DMS53 (cell line): ENCODE measurements at regions not wholly inside any gene's neighbourhood (a gene's known extent, or its start where the extent isn't known, plus 50 kb on each side); places are given as distances from the start of the nearest gene placed in this dataset.
"Not testable (repeated sequence)": the region's sequence is repeated elsewhere in the genome, so short reads cannot be mapped to it uniquely, and the experiment has no call there.

Experiments
- DNase-seq: peaks from one replicate; lab custom pipeline; 2025; lab: John Stamatoyannopoulos, UW

DNA sequence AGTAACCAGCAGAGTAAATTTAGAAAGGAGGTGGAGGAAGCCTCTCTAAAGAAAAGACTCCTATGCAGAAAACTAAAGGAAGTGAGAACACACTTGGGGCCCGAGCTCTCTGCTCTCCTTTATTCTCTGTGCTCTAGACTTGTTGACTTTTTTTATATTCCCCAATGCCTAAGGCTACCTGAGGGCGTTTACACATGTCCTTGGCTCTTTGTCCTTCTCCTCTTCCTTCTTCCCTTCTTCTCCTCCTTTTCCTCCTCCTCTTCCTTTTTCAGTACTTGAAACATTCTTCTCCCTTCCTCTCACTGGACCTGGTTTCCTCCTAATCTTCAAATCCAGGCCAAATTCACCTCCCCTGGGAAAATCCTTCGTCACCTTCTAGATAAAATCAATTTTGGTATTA, 256.4 kb upstream of the TRPC7 start:
- no peak for DNase-seq

DNA sequence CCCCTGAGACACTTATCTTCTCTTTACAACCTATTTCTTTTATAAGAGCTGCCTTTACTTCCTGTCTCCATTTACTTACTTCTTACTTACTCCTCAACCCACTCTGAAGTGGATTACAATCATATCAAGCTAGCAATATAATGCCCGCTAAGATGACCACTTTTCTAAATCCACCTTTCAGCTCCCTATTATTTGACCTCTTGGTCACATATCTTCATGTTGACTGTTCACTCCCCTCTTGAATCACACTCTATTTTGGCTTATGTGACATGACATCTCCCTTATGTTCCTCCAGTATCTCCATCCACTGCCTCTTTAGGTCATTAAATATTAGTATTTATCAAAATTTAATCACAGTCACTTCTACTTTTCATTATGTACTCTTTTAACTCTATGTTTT, 255.3 kb upstream of the TRPC7 start:
- DNase-seq = no peak

- DNase-seq = no peak
These were observed 254.7 kb upstream of the TRPC7 start for GRCh38 chr5:136620016-136620419.

DNA sequence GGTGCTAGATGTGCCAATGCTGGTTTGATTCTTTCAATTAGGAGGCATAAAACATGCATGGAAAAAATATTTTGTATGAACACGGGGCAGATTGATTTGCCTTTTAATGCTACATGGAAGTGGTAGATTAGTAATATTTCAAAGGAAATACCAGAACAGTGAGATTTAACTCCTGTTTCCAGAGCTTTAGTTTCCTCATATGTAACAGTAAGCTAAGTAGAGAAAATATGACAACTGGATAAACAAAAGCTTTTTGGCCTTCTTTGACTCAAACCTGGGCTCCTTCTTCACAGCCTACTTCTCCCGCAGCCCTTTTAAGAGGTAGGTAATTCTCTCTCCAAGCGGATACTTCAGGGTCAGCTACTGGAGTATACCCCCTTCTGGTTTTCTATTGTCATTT, 254.2 kb upstream of the TRPC7 start:
- no peak for DNase-seq

GRCh38 chr5:136615251-136616119, 250.1 kb upstream of the TRPC7 start:
- no peak for DNase-seq

GRCh38 chr5:136613230-136613629, 247.9 kb upstream of the TRPC7 start:
- DNase-seq = no peak

GRCh38 chr5:136605638-136606037, 240.3 kb upstream of the TRPC7 start:
- no peak for DNase-seq

DNA sequence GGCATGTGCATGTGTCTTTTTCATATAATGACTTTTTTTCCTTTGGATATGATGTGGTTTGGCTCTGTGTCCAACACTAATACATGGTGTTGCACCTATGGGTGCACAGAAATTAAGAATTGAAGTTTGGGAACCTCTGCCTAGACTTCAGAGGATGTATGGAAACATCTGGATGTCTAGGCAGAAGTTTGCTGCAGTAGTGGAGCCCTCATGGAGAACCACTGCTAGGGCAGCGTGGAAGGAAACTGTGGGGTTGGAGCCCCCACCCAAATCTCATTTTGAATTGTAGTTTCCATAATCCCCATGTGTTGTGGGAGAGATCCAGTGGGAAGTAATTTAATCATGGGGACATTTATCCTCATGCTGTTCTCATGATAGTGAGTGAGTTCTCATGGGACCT, 235.0 kb upstream of the TRPC7 start:
- no peak for DNase-seq

DNA sequence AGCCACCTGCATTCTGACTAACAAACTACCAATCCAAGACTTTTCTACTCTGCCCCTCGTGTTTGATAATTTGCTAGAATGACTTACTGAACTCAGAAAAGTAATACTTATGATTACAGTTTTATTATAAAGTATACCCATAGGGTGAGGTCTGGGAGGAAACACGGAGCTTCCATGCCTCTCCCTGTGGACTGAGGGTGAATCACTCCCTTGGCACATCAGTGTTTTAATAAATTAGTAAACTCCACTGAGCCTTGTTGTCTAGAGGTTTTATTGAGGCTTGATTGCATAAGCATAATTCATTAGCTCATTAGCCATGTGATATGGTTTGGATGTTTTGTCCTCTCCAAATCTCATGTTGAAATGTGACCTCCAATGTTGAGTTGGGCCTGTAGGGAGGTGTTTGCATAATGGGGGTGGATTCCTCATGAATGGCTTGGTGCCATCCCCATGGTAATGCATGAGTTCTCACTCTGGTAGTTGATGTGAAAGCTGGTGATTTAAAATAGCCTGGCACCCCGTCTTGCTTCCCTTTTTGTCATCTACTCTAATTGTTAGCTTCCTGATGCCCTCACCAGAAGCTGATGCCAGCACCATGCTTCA, 233.6 kb upstream of the TRPC7 start:
- DNase-seq = no peak

DNA sequence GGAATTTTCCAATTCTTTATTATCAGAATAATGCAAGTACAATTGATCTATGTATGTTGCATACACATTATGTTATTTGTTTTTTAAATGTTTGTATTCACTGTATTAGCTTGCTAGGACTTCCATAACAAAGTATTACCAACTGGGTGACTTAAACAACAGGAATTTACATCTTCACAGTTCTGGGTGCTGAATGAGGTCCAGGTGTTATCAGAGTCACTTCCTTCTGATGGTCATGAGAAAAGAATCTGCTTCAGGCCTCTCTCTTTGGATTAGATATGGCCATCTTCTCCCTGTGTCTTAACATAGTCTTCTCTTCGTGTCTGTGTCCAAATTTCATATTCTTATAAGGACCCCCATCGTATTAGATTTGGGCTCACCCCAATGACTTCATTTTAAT, 229.1 kb upstream of the TRPC7 start:
- DNase-seq = no peak

DNA sequence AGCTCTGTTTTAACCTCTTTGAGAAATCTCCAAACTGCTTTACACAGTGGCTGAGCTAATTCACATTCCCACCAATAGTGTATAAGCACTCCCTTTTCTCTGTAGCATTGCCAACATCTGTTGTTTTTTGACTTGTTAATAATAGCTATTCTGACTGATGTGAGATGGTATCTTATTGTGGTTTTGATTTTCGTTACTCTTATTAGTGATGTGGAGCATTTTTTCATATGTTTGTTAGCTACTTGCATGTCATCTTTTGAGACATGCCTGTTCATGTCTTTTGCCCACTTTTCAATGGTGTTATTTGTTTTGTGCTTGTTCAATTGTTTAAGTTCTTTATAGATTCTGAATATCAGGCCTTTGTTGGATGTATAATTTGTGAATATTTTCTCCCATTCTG, 225.2 kb upstream of the TRPC7 start:
- DNase-seq = no peak

- DNase-seq = no peak
These were observed 220.9 kb upstream of the TRPC7 start for GRCh38 chr5:136586196-136586595.

DNA sequence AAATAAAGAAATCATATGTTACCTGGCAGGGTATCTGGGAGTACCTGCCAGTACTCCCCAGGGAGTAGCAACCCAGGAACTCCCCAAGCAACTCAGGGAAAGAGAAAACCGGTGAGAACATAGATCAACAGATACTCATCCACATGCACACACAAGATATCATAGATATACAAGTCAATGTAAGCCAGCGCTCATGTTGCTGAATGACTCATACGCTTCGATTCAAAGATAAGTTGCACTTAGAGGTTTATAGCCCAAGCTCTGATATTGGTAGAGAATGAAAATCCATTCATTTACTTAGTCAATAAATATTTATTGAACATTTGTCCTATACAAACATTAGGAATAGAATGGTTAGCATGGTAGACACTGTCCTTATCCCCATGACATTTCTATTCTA, 219.1 kb upstream of the TRPC7 start:
- peak; percentile 7 for DNase-seq

GRCh38 chr5:136579238-136579637, 213.9 kb upstream of the TRPC7 start:
- DNase-seq = no peak

- not testable (repeated sequence) for DNase-seq
These were observed 204.5 kb upstream of the TRPC7 start for GRCh38 chr5:136569875-136570274.

GRCh38 chr5:136565457-136565856, 200.1 kb upstream of the TRPC7 start:
- not testable (repeated sequence) for DNase-seq

GRCh38 chr5:136565050-136565449, 199.7 kb upstream of the TRPC7 start:
- DNase-seq = not testable (repeated sequence)

GRCh38 chr5:136564431-136564830, 199.1 kb upstream of the TRPC7 start:
- DNase-seq = not testable (repeated sequence)

- peak; percentile 4 for DNase-seq
These were observed 198.1 kb upstream of the TRPC7 start for GRCh38 chr5:136563489-136563888.

- DNase-seq = no peak
These were observed 194.8 kb upstream of the TRPC7 start for GRCh38 chr5:136560126-136560525.

- DNase-seq = no peak
These were observed 194.3 kb upstream of the TRPC7 start for GRCh38 chr5:136559651-136560050.

GRCh38 chr5:136547096-136547495, 181.8 kb upstream of the TRPC7 start:
- not testable (repeated sequence) for DNase-seq

DNA sequence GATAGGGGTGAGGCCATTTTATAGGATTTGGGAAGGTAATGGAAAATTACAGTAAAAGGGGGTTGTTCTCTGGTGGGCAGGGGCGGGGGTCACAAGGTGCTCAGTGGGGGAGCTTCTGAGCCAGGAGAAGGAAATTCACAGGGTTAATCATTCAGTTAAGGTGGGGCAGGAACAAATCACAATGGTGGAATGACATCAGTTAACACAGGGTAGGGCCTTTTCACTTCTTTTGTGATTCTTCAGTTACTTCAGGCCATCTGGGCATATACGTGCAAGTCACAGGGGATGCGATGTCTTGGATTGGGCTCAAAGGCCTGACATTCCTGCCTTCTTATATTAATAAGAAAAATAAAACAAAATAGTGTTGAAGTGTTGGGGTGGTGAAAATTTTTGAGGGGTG, 181.1 kb upstream of the TRPC7 start:
- not testable (repeated sequence) for DNase-seq

DNA sequence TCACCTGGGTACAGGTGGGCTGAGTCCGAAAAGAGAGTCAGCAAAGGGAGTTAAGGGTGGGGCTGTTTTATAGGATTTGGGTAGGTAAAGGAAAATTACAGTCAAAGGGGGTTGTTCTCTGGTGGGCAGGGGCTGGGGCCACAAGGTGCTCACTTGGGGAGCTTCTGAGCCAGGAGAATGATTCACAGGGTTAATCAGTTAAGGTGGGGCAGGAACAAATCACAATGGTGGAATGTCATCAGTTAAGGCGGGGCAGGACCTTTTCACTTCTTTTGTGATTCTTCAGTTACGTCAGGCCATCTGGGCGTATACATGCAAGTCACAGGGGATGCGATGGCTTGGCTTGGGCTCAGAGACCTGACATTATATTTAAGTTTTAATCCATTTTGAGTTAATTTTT, 179.7 kb upstream of the TRPC7 start:
- DNase-seq = not testable (repeated sequence)
